ENCODE measurements at regions not wholly inside any gene's neighbourhood (a gene's known extent, or its start where the extent isn't known, plus 50 kb on each side); places are given as distances from the start of the nearest gene placed in this dataset.

GRCh38 chr6:98641949-98642719 is 192.2 kb upstream of the POU3F2 start:
- WGBS (ENCODE audit: insufficient coverage): 70% methylated on average over 4 of the region's 5 CpGs
- Mint-ChIP-seq H3K27me3 (peaks cover 2% of the 10 kb centered on the region), H3K27ac (no peak overlapping the region), H3K4me3 (no peak overlapping the region), H3K4me1 (no peaks in the 10 kb centered on the region), H3K9me3 (ENCODE audit: insufficient read depth) (no peaks in the 10 kb centered on the region)
- no peak overlapping the region for H2AFZ ChIP-seq (ENCODE audit: insufficient read depth, low read depth, low read length, poor library complexity, severe bottlenecking)
- no peaks in the 10 kb centered on the region for H3K4me1 ChIP-seq (ENCODE audit: control insufficient read depth in 2 of 2, insufficient read depth in 2 of 2, low read length in 2 of 2)
- CTCF ChIA-PET: no interaction called here
- no peaks in the 10 kb centered on the region for H3K9me3 ChIP-seq (ENCODE audit: control extremely low read depth in 1 of 3, control insufficient read depth in 2 of 3, insufficient read depth in 1 of 3, low read length in 2 of 3)
- H3K36me3 ChIP-seq (replicated peaks in 1 of 2; ENCODE audit: control extremely low read depth in 1 of 2, control insufficient read depth in 1 of 2, extremely low read depth in 1 of 2, insufficient read depth in 2 of 2, low read length in 1 of 2): no peaks in the 10 kb centered on the region
- DNase-seq (no peak), ATAC-seq (ENCODE audit: low read depth) (no peak)
- H3K27me3 ChIP-seq (replicated peaks in 1 of 4; ENCODE audit: control extremely low read depth in 1 of 4, control insufficient read depth in 3 of 4, insufficient read depth in 4 of 4, low read length in 3 of 4): no peaks in the 10 kb centered on the region
- H4K20me1 ChIP-seq (ENCODE audit: control insufficient read depth, insufficient read depth, low read length, poor library complexity, severe bottlenecking): no peaks in the 10 kb centered on the region
- H3K79me2 ChIP-seq (ENCODE audit: control insufficient read depth, insufficient read depth, low read length): no peaks in the 10 kb centered on the region
- H3K9ac ChIP-seq (ENCODE audit: low read length): no peak overlapping the region
- TF ChIP-seq EZH2 (IDR thresholded peaks at IDR 0.05; ENCODE audit: borderline replicate concordance, insufficient read depth, low read depth, low read length, poor library complexity, severe bottlenecking) (no peak), CTCF (IDR thresholded peaks at IDR 0.05) (no peak)
- H3K27ac ChIP-seq (ENCODE audit: low read length in 2 of 2): no peak overlapping the region
- H3K4me3 ChIP-seq (ENCODE audit: control extremely low read depth in 1 of 5, extremely low read depth in 1 of 5, insufficient read depth in 1 of 5, low read depth in 2 of 5, low read length in 4 of 5): no peak overlapping the region
- H3K4me2 ChIP-seq (replicated peaks; ENCODE audit: low read depth, low read length, poor library complexity, severe bottlenecking): no peak overlapping the region
- intact Hi-C loops (cut with micrococcal nuclease): no loop called here
- POLR2A ChIA-PET: no interaction called here

- ChIA-PET POLR2A (no interaction called here), CTCF (no interaction called here)
- Mint-ChIP-seq H3K4me3 (no peak overlapping the region), H3K4me1 (no peaks in the 10 kb centered on the region), H3K9me3 (ENCODE audit: insufficient read depth) (no peaks in the 10 kb centered on the region), H3K27me3 (peaks cover 2% of the 10 kb centered on the region), H3K27ac (no peak overlapping the region)
- ATAC-seq (ENCODE audit: low read depth) (no peak), DNase-seq (no peak)
- no peaks in the 10 kb centered on the region for H3K27me3 ChIP-seq (replicated peaks in 1 of 4; ENCODE audit: control extremely low read depth in 1 of 4, control insufficient read depth in 3 of 4, insufficient read depth in 4 of 4, low read length in 3 of 4)
- H3K9me3 ChIP-seq (ENCODE audit: control extremely low read depth in 1 of 3, control insufficient read depth in 2 of 3, insufficient read depth in 1 of 3, low read length in 2 of 3): no peaks in the 10 kb centered on the region
- intact Hi-C loops (cut with micrococcal nuclease): no loop called here
- H3K27ac ChIP-seq (ENCODE audit: low read length in 2 of 2): no peak overlapping the region
- H2AFZ ChIP-seq (ENCODE audit: insufficient read depth, low read depth, low read length, poor library complexity, severe bottlenecking): no peak overlapping the region
- no peak for TF ChIP-seq CTCF (IDR thresholded peaks at IDR 0.05)
- TF ChIP-seq EZH2 (IDR thresholded peaks at IDR 0.05; ENCODE audit: borderline replicate concordance, insufficient read depth, low read depth, low read length, poor library complexity, severe bottlenecking): no peak
- H3K9ac ChIP-seq (ENCODE audit: low read length): no peak overlapping the region
- no peak overlapping the region for H3K4me2 ChIP-seq (replicated peaks; ENCODE audit: low read depth, low read length, poor library complexity, severe bottlenecking)
- WGBS (ENCODE audit: insufficient coverage): 78% methylated on average over 3 of the region's 5 CpGs
- no peaks in the 10 kb centered on the region for H4K20me1 ChIP-seq (ENCODE audit: control insufficient read depth, insufficient read depth, low read length, poor library complexity, severe bottlenecking)
- no peaks in the 10 kb centered on the region for H3K4me1 ChIP-seq (ENCODE audit: control insufficient read depth in 2 of 2, insufficient read depth in 2 of 2, low read length in 2 of 2)
- no peak overlapping the region for H3K4me3 ChIP-seq (ENCODE audit: control extremely low read depth in 1 of 5, extremely low read depth in 1 of 5, insufficient read depth in 1 of 5, low read depth in 2 of 5, low read length in 4 of 5)
- H3K79me2 ChIP-seq (ENCODE audit: control insufficient read depth, insufficient read depth, low read length): no peaks in the 10 kb centered on the region
- H3K36me3 ChIP-seq (replicated peaks in 1 of 2; ENCODE audit: control extremely low read depth in 1 of 2, control insufficient read depth in 1 of 2, extremely low read depth in 1 of 2, insufficient read depth in 2 of 2, low read length in 1 of 2): no peaks in the 10 kb centered on the region
These were observed 190.3 kb upstream of the POU3F2 start for GRCh38 chr6:98644063-98644462.

All from B cell (primary cell).